Keratinocyte (primary cell): ENCODE measurements at regions not wholly inside any gene's neighbourhood (a gene's known extent, or its start where the extent isn't known, plus 50 kb on each side); places are given as distances from the start of the nearest gene placed in this dataset.

Experiments
- DNase-seq: peaks from one replicate; pipeline ENCODE4 v3.0.0-alpha.2; 2011; ENCODE audit warnings: low read depth, missing footprints, low spot score
- FAIRE-seq: peaks from 2 replicates; lab custom pipeline; 2011; peaks lifted over from hg19 to GRCh38; lab: Jason Lieb, UNC
- H2AFZ ChIP-seq: 2 replicates; pipeline ENCODE4 v1.6.0; 2012; ENCODE audit warnings: low read length, control low read depth, inconsistent platforms; ENCODE audit not compliant: control insufficient read depth
- H3K27ac ChIP-seq: 2 replicates; pipeline ENCODE4 v1.5.1; 2011; ENCODE audit warnings: low read length; ENCODE audit not compliant: control insufficient read depth, insufficient read depth
- H3K27me3 ChIP-seq: 3 replicates; pipeline ENCODE4 v1.6.0; 2011; ENCODE audit warnings: low read length; ENCODE audit not compliant: control insufficient read depth, insufficient read depth; ENCODE audit errors: extremely low read depth
- H3K36me3 ChIP-seq, 2 experiments: 2 replicates in 1 of 2; 3 replicates in 1 of 2; pipeline ENCODE4 v1.5.1; 2011; ENCODE audit warnings: low read length in 2 of 2, mild to moderate bottlenecking in 1 of 2; ENCODE audit not compliant: control insufficient read depth in 2 of 2, insufficient read depth in 2 of 2; ENCODE audit errors: extremely low read depth in 1 of 2
- H3K4me1 ChIP-seq: 3 replicates; pipeline ENCODE4 v1.5.1; 2011; ENCODE audit warnings: low read length; ENCODE audit not compliant: control insufficient read depth, insufficient read depth; ENCODE audit errors: extremely low read depth
- H3K4me2 ChIP-seq: 3 replicates; pipeline ENCODE4 v1.6.0; 2011; ENCODE audit warnings: low read depth, low read length; ENCODE audit not compliant: control insufficient read depth, insufficient read depth; ENCODE audit errors: extremely low read depth
- H3K4me3 ChIP-seq, 3 experiments: fragments of 200-600 bp in 1 of 3; sonication (generic) in 1 of 3; 2 replicates in 2 of 3; 3 replicates in 1 of 3; pipeline ENCODE4 v1.5.1; 2011 to 2016; ENCODE audit warnings: low read length in 3 of 3, mild to moderate bottlenecking in 3 of 3, control low read depth in 2 of 3, inconsistent platforms in 1 of 3, low read depth in 1 of 3, mixed read lengths in 1 of 3, mixed run types in 1 of 3, moderate library complexity in 1 of 3; ENCODE audit not compliant: control insufficient read depth in 2 of 3, insufficient read depth in 2 of 3; ENCODE audit errors: extremely low read depth in 1 of 3
- H3K79me2 ChIP-seq: 2 replicates; pipeline ENCODE4 v1.6.0; 2012; ENCODE audit warnings: low read length; ENCODE audit not compliant: control insufficient read depth, insufficient read depth
- H3K9ac ChIP-seq: 3 replicates; pipeline ENCODE4 v1.6.0; 2011; ENCODE audit warnings: low read length; ENCODE audit not compliant: control insufficient read depth, insufficient read depth; ENCODE audit errors: extremely low read depth
- H3K9me1 ChIP-seq: 3 replicates; pipeline ENCODE4 v1.6.0; 2011; ENCODE audit warnings: low read length; ENCODE audit not compliant: control insufficient read depth, insufficient read depth; ENCODE audit errors: extremely low read depth
- H3K9me3 ChIP-seq: 2 replicates; pipeline ENCODE4 v1.5.1; 2012; ENCODE audit warnings: low read depth, low read length; ENCODE audit not compliant: control insufficient read depth
- H4K20me1 ChIP-seq: 3 replicates; pipeline ENCODE4 v1.6.0; 2011; ENCODE audit warnings: low read length; ENCODE audit not compliant: control insufficient read depth, insufficient read depth; ENCODE audit errors: extremely low read depth
- EZH2 ChIP-seq: IDR thresholded peaks from one replicate; pipeline ENCODE4 v1.6.1; 2012; ENCODE audit warnings: inconsistent platforms, mild to moderate bottlenecking, low read length, moderate library complexity
- dilution Hi-C: fragments of 300-500 bp; cut with MboI; formaldehyde crosslinking; loops from one replicate; pipeline ENCODE4 v1.7.0; 2020; ENCODE audit warnings: low sequenced_read_pairs; ENCODE audit not compliant: extremely low pct_ligation_motif_present
- TF ChIP-seq, protein P1 (sequence below), 3 experiments: IDR thresholded peaks in 1 of 3; conservative IDR thresholded peaks in 1 of 3; optimal IDR thresholded peaks in 1 of 3; 2 replicates in 2 of 3; 3 replicates in 1 of 3; pipeline versions ENCODE3 to v1.5.1; 2011; ENCODE audit warnings: low read length in 3 of 3, mild to moderate bottlenecking in 3 of 3, moderate library complexity in 2 of 3, control low read depth in 1 of 3, inconsistent platforms in 1 of 3; ENCODE audit not compliant: insufficient read depth in 2 of 3; ENCODE audit errors: extremely low read depth in 1 of 3

- DNase-seq (no peak), FAIRE-seq (no peak)
- no peaks in the 10 kb centered on the region for H3K27me3 ChIP-seq
- no peak overlapping the region for H3K9ac ChIP-seq
- no peak overlapping the region for H3K27ac ChIP-seq
- H4K20me1 ChIP-seq: no peaks in the 10 kb centered on the region
- no peak overlapping the region for H3K4me2 ChIP-seq
- TF ChIP-seq EZH2: no peak
- TF ChIP-seq, protein P1, sequence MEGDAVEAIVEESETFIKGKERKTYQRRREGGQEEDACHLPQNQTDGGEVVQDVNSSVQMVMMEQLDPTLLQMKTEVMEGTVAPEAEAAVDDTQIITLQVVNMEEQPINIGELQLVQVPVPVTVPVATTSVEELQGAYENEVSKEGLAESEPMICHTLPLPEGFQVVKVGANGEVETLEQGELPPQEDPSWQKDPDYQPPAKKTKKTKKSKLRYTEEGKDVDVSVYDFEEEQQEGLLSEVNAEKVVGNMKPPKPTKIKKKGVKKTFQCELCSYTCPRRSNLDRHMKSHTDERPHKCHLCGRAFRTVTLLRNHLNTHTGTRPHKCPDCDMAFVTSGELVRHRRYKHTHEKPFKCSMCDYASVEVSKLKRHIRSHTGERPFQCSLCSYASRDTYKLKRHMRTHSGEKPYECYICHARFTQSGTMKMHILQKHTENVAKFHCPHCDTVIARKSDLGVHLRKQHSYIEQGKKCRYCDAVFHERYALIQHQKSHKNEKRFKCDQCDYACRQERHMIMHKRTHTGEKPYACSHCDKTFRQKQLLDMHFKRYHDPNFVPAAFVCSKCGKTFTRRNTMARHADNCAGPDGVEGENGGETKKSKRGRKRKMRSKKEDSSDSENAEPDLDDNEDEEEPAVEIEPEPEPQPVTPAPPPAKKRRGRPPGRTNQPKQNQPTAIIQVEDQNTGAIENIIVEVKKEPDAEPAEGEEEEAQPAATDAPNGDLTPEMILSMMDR (optimal IDR thresholded peaks at IDR 0.05 in 1 of 3, IDR thresholded peaks at IDR 0.05 in 1 of 3, conservative IDR thresholded peaks at IDR 0.05 in 1 of 3; ENCODE audit: extremely low read depth in 1 of 3, insufficient read depth in 2 of 3, low read length in 3 of 3): no peak
- no peaks in the 10 kb centered on the region for H3K36me3 ChIP-seq
- no peaks in the 10 kb centered on the region for H3K4me1 ChIP-seq
- no peak overlapping the region for H2AFZ ChIP-seq
- H3K9me3 ChIP-seq: no peaks in the 10 kb centered on the region
- dilution Hi-C loops: no loop called here
- no peak overlapping the region for H3K4me3 ChIP-seq
- H3K79me2 ChIP-seq: no peaks in the 10 kb centered on the region
- no peaks in the 10 kb centered on the region for H3K9me1 ChIP-seq
These were observed 464.2 kb upstream of the B3GAT1 start for GRCh38 chr11:134876226-134876625.

DNA sequence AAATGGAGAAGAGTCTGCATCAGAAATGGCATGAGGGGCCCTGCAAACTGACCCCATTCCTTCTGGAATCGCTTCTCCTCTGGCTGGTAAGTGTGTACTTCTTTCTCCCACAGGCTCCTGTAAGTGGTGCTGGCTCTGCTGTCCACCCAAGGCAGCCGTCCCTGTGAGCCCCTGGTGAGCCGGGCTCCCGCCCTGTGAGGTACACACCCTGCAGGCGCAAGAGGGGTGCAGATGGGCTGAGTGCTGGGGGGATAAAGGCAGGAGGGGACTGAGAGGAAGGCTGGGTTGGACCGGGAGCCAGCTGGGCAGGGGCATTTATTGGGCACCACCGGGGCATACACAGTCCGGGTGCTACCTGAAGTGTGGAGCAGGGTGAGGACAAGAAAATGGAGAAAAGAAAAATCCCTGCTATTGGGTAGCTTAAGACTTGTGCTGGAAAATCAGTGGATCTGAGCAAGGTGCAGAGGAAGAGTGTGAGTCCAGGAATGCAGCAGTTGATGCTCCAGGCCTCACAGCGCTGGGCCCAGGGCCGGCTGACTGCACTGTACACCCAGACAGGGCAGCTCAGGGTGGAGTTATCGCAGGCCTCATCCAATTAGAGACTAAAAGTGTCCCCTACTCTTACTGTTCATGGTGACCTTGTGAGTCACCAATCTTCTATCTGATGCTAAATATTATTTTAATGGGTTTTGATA is 455.1 kb upstream of the B3GAT1 start:
- H3K4me3 ChIP-seq: no peak overlapping the region
- no peak overlapping the region for H2AFZ ChIP-seq
- no peak overlapping the region for H3K4me2 ChIP-seq
- H3K9ac ChIP-seq: no peak overlapping the region
- no peaks in the 10 kb centered on the region for H3K79me2 ChIP-seq
- FAIRE-seq: no peak
- H3K36me3 ChIP-seq: no peaks in the 10 kb centered on the region
- H3K27ac ChIP-seq: no peak overlapping the region
- no peaks in the 10 kb centered on the region for H3K9me3 ChIP-seq
- TF ChIP-seq, protein P1 (optimal IDR thresholded peaks at IDR 0.05 in 1 of 3, IDR thresholded peaks at IDR 0.05 in 1 of 3, conservative IDR thresholded peaks at IDR 0.05 in 1 of 3; ENCODE audit: extremely low read depth in 1 of 3, insufficient read depth in 2 of 3, low read length in 3 of 3): no peak
- no peak for TF ChIP-seq EZH2
- dilution Hi-C loops: no loop called here
- no peaks in the 10 kb centered on the region for H3K4me1 ChIP-seq
- no peak for DNase-seq
- no peaks in the 10 kb centered on the region for H3K9me1 ChIP-seq
- no peaks in the 10 kb centered on the region for H3K27me3 ChIP-seq
- no peaks in the 10 kb centered on the region for H4K20me1 ChIP-seq
